Glomerular endothelial cell (primary cell): ENCODE measurements at regions not wholly inside any gene's neighbourhood (a gene's known extent, or its start where the extent isn't known, plus 50 kb on each side); places are given as distances from the start of the nearest gene placed in this dataset.

ENCODE experiments used
- DNase-seq: peaks from one replicate; pipeline ENCODE4 v3.0.0-alpha.2; 2011; ENCODE audit warnings: low read depth, low spot score; ENCODE audit errors: extremely low read depth

DNA sequence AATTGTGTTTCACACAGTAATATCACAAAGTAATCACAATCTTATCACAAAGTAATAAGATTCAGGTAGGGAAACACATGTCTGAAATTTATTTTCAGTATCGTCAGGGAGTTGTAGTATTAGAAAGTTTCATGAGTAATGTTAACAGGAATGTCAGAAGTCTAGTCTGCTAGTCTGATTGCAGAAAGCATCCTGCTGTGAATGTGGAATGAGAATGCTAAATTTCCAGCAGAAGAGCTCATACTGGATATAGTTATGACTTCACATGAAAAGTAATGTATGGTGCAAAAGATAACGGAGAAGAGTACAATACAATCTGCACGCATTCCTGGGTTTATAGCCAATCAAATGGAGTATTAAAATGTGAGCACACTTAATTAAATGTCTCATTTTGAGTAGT is 494.7 kb upstream of the SETBP1 start:
- DNase-seq = no peak

DNA sequence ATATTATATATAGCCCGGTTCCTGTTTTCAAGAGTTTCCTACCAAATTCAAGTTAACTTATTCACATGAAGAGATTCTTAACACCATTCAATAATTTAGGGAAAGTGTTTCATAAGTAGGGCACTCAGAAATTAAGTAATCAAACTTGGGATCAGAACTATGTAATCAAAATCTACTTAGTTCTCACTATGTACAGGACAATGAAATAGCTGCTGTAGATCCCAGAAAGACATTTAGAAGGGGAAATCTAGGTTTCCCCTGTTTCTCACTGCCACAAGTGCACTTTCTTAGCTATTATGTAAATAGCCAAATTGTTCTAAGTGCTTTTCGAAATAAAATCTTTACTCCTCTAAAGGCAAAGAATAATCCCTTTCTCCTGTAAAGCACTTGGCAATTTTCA is 493.6 kb upstream of the SETBP1 start:
- no peak for DNase-seq

DNA sequence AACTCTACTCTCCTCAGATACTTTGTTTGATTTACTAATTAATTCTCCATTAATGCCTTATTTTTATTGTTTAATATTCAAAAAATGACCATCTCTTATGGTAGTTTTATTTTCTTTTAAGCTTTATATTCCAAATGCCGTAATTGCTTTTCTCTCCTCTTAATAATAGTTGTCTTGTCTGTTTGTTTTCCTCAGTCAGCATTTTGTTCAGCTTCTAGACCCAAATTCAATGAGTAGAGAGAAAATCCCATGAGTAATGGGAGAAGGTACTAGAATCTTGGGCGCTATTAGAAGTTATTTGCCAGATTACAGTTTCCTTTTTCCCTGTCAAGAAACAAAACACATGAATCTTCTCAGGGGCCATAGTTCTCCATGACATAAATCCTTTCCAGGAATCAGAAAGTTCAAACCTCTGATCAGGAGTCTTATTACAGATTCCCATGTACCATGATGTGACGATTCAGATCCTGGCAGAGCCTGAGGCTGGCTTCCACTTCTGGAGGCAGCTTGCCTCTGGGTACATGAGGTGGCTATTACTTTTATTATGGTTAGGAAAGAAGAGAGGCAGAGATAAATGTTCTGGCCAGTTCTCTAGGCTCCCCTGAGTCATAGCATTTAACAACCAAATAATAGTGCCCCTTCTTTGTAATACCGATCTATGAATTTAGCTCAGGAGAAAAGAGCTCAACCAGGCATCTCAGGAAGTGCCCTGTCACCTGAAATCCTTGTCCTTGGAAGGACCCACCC is 485.1 kb upstream of the SETBP1 start:
- DNase-seq = no peak

DNA sequence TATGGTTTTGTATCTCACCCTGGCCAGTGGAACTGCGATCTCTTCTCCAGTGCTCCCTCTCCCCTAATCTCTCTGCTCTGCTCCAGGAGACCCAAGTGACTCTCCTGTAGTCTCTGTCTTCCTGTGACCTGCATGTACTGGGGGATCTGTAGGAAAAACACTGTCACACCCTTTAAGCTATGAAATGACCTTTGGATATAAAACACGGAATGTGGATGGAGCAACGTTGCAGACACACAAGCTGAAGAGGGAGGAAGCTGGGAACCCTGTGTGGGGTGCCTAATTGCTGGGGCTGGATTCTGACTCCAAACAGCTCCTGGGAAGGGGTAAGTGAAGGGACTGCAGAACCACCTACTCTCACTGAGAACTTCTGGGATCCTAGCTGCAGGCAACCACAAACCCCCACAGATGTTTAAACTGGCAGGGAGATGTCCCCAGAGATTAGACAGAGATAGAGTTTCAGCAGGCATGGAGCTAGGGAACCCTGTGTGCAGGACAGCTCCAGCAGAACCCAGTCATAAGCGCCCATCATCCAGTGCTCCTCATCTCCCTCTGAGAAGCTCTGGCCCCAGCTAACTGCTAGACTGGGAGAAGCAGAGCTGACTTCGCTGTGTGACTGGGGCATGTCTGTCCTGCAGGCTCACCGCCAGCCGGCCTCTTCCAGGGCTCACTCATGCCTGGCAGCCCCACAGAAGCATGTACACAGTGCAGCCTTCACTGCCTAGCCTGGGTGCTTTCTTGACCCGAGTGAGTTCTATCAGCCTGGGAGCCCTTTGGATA is 482.7 kb upstream of the SETBP1 start:
- DNase-seq = no peak

GRCh38 chr18:44198612-44199284 is 481.9 kb upstream of the SETBP1 start:
- no peak for DNase-seq

GRCh38 chr18:44213293-44213692 is 467.4 kb upstream of the SETBP1 start:
- DNase-seq = no peak

- DNase-seq = no peak
Measured at GRCh38 chr18:44214396-44214795, 466.3 kb upstream of the SETBP1 start.

DNA sequence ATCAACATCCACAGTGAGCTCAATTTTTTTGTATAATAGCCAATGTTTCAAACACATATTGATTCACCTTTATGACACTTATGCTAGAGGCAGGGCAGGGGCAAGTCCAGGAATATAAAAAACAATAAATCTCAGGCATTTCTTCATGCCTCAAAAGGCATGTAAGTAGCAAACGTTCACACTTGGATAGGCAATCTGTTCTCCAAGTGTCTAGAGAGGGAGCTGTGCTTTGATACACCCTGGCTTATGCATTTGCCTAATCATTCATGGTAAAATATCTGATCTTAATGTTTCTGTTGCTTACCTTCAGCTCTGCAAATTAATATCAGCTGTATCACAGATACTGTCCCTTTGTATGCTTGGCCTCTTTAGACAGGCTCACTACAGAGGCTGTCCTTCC is 464.5 kb upstream of the SETBP1 start:
- DNase-seq = no peak

GRCh38 chr18:44227501-44227900 is 453.2 kb upstream of the SETBP1 start:
- DNase-seq = no peak

- DNase-seq = no peak
Measured at GRCh38 chr18:44229693-44230108, 451.0 kb upstream of the SETBP1 start.

- no peak for DNase-seq
Measured at GRCh38 chr18:44231936-44232335, 448.8 kb upstream of the SETBP1 start.

GRCh38 chr18:44232500-44232899 is 448.2 kb upstream of the SETBP1 start:
- no peak for DNase-seq

GRCh38 chr18:44238454-44238853 is 442.2 kb upstream of the SETBP1 start:
- DNase-seq = no peak

DNA sequence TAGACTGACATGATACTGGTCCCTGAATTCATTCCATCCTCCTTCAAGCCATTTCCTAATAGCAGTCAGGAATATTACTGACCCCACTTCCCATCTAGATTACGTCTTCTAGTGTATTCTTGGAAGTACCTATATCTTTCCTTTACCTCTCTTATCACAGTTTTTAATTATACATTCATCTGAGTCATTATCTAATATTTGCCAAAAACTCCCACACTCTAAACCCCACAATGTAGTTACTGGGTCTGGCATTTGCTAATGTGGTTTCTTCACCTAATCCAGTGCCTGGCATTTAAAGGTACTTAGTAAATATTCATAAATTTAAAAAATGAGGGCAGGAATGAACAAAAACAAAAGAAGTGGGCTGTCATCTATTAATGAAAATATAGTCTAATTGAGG is 441.8 kb upstream of the SETBP1 start:
- DNase-seq = no peak

DNA sequence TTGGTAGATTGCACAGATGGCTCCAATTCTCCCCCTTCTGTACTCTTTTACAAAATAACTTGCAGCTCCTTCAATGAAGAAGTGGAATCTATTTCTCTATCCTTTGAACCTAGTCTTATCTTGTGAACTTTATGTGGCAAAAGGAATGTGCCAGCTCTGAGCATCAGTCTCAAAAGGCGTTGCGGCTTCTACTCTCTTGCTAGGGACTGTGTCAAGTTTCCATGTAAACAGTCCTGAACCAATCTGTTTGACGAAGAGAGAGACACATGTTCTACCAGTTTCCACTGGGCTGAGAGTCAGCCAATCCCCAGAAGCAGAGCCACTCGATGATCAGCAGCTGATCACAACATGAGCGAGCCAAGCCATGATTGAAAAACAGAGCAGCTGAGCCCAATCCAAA is 439.7 kb upstream of the SETBP1 start:
- no peak for DNase-seq

- no peak for DNase-seq
Measured at GRCh38 chr18:44245019-44245418, 435.7 kb upstream of the SETBP1 start.

GRCh38 chr18:44246001-44246400 is 434.7 kb upstream of the SETBP1 start:
- no peak for DNase-seq

DNA sequence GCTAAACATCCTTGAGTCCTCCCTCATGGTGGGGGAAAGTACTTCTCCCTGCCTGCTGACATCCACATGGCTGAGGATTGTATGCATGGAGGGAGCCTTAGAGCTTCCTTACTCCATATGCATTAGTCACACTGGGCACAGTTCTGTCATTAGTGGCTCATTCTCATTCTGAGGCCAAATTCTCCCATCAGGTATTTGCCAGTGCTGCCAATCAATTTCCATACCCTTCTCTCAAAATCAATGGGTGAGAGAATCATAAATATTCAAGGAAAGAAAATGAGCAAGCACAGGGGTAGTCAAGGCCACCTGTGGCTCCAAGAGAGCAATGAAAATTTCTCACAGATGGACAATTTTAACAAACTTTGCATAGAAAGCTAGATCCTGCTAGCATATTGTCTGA is 422.6 kb upstream of the SETBP1 start:
- no peak for DNase-seq

GRCh38 chr18:44258576-44258975 is 422.1 kb upstream of the SETBP1 start:
- no peak for DNase-seq

GRCh38 chr18:44259610-44260009 is 421.1 kb upstream of the SETBP1 start:
- DNase-seq = no peak

- no peak for DNase-seq
Measured at GRCh38 chr18:44265437-44265836, 415.3 kb upstream of the SETBP1 start.

DNA sequence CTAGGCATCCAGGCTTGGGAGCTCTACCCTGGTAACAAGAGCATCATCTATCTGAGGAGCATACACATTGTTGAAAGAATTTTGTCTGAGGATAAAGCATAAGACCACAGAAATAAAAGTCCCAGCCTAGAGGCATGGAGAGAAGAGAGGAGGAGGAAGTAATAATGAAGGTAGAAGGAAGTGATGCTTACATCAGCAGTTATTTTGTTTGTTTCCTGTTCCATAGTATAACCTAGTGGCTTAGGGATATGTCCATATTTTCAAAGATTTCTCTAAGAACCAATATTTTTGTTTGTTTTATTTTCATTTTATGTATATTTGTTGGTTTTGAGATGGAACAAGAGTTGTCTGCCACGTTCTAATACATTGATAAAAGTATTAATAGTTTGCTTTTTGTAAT is 407.4 kb upstream of the SETBP1 start:
- DNase-seq = no peak
